GM21717 (cell line): ENCODE measurements at regions not wholly inside any gene's neighbourhood (a gene's known extent, or its start where the extent isn't known, plus 50 kb on each side); places are given as distances from the start of the nearest gene placed in this dataset.
"Not testable (repeated sequence)": the region's sequence is repeated elsewhere in the genome, so short reads cannot be mapped to it uniquely, and the experiment has no call there.

Experiments
- ATAC-seq: cut with Tn5 transposase; IDR thresholded peaks from one replicate; pipeline ENCODE4 v1.9.1; 2021; ENCODE audit warnings: mild to moderate bottlenecking, moderate library complexity; ENCODE audit not compliant: unreplicated experiment

- peak; percentile 70 for ATAC-seq
These were observed 155.8 kb upstream of the LRP1B start for GRCh38 chr2:142286618-142287017.

- ATAC-seq, result no peak
These were observed 154.7 kb upstream of the LRP1B start for GRCh38 chr2:142285480-142285879.

DNA sequence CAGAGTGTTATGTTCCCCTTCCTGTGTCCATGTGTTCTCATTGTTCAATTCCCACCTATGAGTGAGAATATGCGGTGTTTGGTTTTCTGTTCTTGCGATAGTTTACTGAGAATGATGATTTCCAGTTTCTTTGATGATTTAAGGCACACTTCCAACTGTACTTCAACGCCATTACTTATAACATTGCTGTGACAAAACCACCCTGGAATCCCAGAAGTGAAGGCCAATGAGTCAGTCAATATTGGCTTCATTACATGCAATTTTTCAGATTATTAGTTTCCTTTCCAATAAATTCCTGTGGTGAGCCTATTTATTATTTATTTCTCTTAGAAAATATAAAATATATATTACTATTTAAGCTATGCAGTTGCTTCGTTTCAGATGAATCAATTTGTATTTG is 153.5 kb upstream of the LRP1B start:
- not testable (repeated sequence) for ATAC-seq

DNA sequence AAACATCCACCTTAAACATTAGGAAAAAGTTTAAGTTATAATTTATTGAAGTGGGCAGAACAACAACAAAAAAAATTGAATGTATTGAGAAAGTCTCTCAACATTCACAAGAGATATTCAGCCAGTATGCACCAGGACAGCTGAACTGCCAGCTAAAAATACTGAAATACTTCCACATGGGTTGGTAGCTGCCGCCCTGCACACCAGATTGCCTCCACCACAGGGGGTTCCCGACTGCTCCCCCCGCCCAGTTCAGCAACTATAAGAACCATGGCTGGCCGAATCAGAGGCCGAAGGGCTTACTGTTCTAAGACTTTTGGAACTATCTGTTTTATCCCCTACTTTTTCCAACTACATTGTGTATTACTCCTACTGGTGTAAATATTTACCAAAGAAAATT is 150.0 kb upstream of the LRP1B start:
- ATAC-seq, result no peak

GRCh38 chr2:142270990-142271389 is 140.2 kb upstream of the LRP1B start:
- no peak for ATAC-seq

DNA sequence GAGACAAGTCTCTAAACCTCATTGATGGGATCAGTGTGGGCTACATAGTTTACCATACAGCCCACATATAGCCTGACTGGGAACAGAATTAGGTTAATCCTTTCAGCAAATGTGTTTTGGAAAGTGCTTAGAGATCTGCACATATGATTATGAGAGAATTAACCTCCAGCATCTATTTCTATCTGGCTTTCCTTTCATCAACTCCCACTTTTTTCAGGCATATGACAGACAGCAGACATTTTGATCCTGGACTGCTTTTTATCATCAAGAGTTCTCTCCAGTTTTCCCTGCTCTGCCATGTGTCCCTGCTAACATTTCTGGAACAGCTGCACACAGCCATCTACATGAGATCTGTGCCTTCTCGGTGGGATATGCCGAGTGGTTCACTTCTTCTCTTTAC is 139.5 kb upstream of the LRP1B start:
- ATAC-seq, result no peak

DNA sequence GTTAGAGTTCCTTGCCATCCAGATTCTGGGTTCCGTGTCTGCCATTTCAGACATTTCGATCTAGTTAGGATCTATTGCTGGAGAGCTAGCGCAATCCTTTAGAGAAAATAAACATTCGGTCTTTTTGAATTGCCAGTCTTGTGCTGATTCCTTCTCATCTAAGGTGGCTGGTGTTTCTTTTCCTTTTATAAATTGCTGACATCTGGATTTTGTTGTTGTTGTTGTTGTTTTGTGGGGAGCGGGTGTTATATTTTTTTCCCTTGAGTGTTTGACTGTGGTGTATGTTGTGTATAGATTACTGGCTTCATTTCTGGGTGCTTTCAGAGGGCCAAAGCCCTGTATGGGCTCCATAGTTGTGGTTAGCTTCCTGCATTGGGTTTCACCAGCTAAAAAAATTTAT is 128.5 kb upstream of the LRP1B start:
- ATAC-seq, result no peak

- no peak for ATAC-seq
These were observed 123.2 kb upstream of the LRP1B start for GRCh38 chr2:142254031-142254430.

- no peak for ATAC-seq
These were observed 110.2 kb upstream of the LRP1B start for GRCh38 chr2:142241016-142241415.

- ATAC-seq, result no peak
These were observed 105.4 kb upstream of the LRP1B start for GRCh38 chr2:142236181-142236580.

GRCh38 chr2:142234741-142235140 is 103.9 kb upstream of the LRP1B start:
- no peak for ATAC-seq

DNA sequence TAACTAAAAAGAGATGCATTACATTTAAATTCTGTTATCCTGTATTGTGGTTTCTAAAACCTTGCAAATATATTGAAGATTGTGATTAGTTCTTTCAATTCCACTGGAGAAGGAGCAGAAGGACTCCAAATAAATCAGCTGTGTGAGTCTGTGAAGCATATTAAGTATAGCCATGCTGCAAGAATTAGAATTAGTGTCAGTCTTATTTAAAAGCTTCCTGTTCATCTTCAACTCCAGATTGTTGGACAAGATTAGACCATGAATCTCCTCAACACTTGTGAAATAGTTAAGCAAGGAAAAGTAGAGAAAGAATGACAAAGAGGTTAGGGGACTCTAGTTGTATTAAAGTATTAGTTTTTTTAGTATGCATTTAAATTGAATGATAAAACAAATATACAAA is 92.5 kb upstream of the LRP1B start:
- no peak for ATAC-seq

- ATAC-seq, result no peak
These were observed 91.9 kb upstream of the LRP1B start for GRCh38 chr2:142222715-142223114.

DNA sequence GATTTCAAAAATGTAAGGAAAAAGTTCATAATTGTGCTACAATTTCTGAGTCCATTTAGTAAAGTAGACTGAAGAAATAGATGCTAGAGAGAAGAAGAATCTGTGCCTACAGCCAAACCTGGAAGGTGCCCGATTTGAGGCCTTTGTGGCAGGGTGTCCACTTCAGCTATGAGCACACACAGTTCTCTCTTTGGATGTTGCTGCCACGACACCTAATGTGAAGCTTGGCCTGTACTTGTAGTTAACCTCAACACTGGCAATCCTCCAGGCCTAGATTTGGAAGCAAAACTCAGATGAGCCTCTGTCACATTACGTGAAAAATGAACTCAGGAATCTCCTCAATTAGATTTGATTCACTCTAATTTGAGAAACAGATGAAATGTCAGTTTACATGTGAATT is 90.1 kb upstream of the LRP1B start:
- ATAC-seq, result no peak

DNA sequence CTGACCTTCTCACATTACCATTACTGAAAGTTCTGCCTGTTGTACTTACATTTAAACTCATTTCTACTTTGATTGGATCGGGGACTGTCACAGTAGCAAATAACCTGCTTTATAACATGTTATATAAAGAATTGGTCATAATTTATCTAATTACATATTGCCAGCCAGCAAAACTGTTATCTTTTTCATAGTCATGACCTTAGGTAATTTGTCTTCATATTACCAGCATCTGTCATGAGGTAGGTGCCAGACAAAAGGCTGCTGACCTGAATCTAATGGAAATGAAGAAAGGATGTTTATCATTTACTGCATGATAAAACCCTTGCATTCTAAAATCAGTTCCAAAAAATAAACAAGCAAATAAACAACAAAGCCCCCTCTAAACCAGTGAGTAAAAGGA is 89.4 kb upstream of the LRP1B start:
- ATAC-seq, result no peak

GRCh38 chr2:142218471-142218870 is 87.7 kb upstream of the LRP1B start:
- no peak for ATAC-seq

- ATAC-seq, result no peak
These were observed 87.0 kb upstream of the LRP1B start for GRCh38 chr2:142217804-142218203.

GRCh38 chr2:142200062-142200461 is 69.2 kb upstream of the LRP1B start:
- no peak for ATAC-seq

DNA sequence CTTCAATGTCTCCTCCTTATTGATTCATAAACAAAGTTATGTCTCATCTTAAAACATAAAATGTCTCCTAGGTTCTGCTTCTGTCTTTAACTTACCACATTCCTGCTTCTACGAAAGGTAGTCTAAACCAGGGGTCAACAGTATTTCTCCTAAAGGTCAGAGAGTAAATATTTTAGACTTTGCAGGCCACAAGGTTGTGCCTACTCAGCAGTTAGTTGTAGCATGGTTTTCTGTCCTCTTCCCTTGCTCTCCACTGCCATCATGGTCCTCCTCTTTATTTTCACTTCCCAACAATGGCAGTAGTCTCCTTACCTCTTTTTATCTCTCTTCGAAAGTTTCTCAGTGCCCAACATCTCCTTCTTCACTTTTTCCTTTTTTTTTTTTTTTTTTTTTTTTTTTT is 68.3 kb upstream of the LRP1B start:
- no peak for ATAC-seq

GRCh38 chr2:142190805-142191204 is 60.0 kb upstream of the LRP1B start:
- no peak for ATAC-seq

DNA sequence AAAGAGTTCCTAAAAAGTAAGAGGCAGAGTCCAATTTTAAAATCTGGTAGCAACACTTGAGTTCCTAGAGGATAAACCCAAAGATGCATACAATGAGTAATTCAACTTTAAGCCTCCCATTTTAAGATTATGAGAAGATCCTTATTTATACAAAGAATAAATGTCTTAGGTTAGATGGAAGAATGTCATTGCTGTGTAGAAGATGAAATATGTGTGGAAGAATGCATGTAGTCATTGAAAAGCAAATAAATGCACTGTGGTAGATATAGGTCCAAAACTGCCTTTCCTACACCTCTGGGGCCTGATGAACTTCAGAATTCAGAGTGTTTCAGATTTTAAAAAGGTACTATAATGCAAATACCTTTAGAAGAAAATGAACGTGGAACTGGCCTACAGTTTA is 58.7 kb upstream of the LRP1B start:
- no peak for ATAC-seq

- no peak for ATAC-seq
These were observed 57.7 kb upstream of the LRP1B start for GRCh38 chr2:142188562-142188961.

DNA sequence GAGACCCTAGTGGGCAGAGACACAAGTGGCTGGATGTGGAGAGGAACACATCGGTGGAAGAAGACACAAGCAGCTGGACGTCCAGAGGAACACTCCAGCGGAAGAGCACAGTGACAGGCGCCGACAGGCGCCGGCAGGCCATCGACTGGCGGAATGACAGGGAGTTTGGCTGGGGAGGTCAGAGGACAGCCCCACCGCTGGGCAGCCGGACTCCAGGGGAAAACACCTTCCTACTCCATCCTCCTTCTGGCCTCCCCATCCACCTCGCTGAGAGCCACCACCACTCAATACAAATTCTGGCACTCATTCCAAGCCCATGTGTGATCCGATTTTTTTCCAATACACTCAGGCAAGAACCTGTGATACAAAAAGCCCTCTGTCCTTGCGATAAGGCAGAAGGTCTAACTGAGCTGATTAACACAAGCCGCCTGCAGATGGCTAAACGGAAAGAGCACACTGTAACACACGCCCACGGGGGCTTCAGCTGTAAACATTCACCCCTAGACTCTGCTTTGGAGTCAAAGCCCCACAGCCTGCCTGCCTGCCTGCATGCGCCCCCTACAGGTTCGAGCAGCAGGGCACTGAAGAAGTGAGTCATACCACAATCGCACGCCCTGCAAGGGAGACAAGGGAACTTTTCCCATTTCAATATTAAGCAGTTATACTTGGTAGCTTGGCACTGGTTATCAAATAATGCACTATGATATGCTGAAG is 50.2 kb upstream of the LRP1B start:
- ATAC-seq, result no peak
